Transverse colon (tissue), 3 donors: ENCODE measurements at regions not wholly inside any gene's neighbourhood (a gene's known extent, or its start where the extent isn't known, plus 50 kb on each side); places are given as distances from the start of the nearest gene placed in this dataset.

Experiments used
- EP300 ChIP-seq: sonication (generic); formaldehyde crosslinking; IDR thresholded peaks from one replicate; pipeline ENCODE4 v1.6.1; 2017; ENCODE audit warnings: antibody characterized with exemption, low read depth
- POLR2AphosphoS5 ChIP-seq, 3 donors: sonication (generic); formaldehyde crosslinking; IDR thresholded peaks; one replicate each; pipeline ENCODE4 v1.6.1; 2016; ENCODE audit warnings: antibody characterized with exemption in 3 of 3

- TF ChIP-seq POLR2AphosphoS5 (IDR thresholded peaks at IDR 0.05) (no peak), EP300 (no peak)
These were observed 714.1 kb downstream of the NUP35 start for GRCh38 chr2:183838295-183838694.
